B cell (primary cell): ENCODE measurements at regions not wholly inside any gene's neighbourhood (a gene's known extent, or its start where the extent isn't known, plus 50 kb on each side); places are given as distances from the start of the nearest gene placed in this dataset.

Source experiments
- ATAC-seq: fragments of 200-7000 bp; cut with Tn5 transposase; one replicate; pipeline ENCODE4 v1.10.0; 2021; ENCODE audit warnings: low read depth, mild to moderate bottlenecking, moderate number of reproducible peaks, moderate library complexity
- CTCF ChIA-PET: fragments of 350-600 bp; sonication (Branson Sonifier 250); formaldehyde crosslinking; loops from one replicate; lab custom pipeline; 2021; ENCODE audit warnings: antibody characterized with exemption, inconsistent platforms; lab: Charles Lee
- POLR2A ChIA-PET: fragments of 350-600 bp; sonication (Branson Sonifier 250); formaldehyde crosslinking; loops from one replicate; lab custom pipeline; 2021; ENCODE audit warnings: antibody characterized with exemption; lab: Charles Lee
- DNase-seq: peaks from one replicate; pipeline ENCODE4 v3.0.0; 2013
- H2AFZ ChIP-seq: 2 replicates; pipeline ENCODE4 v1.6.1; 2012; ENCODE audit warnings: mild to moderate bottlenecking, low read depth, low read length; ENCODE audit not compliant: insufficient read depth, poor library complexity, severe bottlenecking
- H3K27ac ChIP-seq, 2 donors: 1 replicate in 1 of 2; 2 replicates in 1 of 2; pipeline ENCODE4 v1.5.1; 2012 to 2013; ENCODE audit warnings: low read length in 2 of 2, mild to moderate bottlenecking in 2 of 2, moderate library complexity in 1 of 2
- H3K27me3 ChIP-seq, 4 experiments: fragments of 200-600 bp in 1 of 4; sonication (generic) in 1 of 4; replicated peaks in 1 of 4; 1 replicate in 2 of 4; 2 replicates in 2 of 4; pipeline versions ENCODE4 v1.6.1 to v1.7.0; 2013 to 2016; ENCODE audit warnings: low read length in 3 of 4, mild to moderate bottlenecking in 2 of 4, mixed read lengths in 1 of 4, moderate library complexity in 1 of 4; ENCODE audit not compliant: insufficient read depth in 4 of 4, control insufficient read depth in 3 of 4; ENCODE audit errors: control extremely low read depth in 1 of 4
- H3K36me3 ChIP-seq, 2 experiments: replicated peaks in 1 of 2; 1 replicate in 1 of 2; 2 replicates in 1 of 2; pipeline versions ENCODE4 v1.6.1 to v1.7.1; 2013; ENCODE audit warnings: low read length in 1 of 2; ENCODE audit not compliant: insufficient read depth in 2 of 2, control insufficient read depth in 1 of 2; ENCODE audit errors: control extremely low read depth in 1 of 2, extremely low read depth in 1 of 2
- H3K4me1 ChIP-seq, 2 donors: fragments of 200-600 bp in 1 of 2; sonication (generic) in 1 of 2; 1 replicate in 1 of 2; 2 replicates in 1 of 2; pipeline versions ENCODE4 v1.5.1 to v1.6.1; 2013 to 2017; ENCODE audit warnings: low read length in 2 of 2; ENCODE audit not compliant: control insufficient read depth in 2 of 2, insufficient read depth in 2 of 2
- H3K4me2 ChIP-seq: replicated peaks from 2 replicates; pipeline ENCODE3; 2012; ENCODE audit warnings: mild to moderate bottlenecking, low read depth, low read length; ENCODE audit not compliant: poor library complexity, severe bottlenecking
- H3K4me3 ChIP-seq, 5 experiments: fragments of 200-600 bp in 1 of 5; sonication (generic) in 1 of 5; 1 replicate in 3 of 5; 2 replicates in 2 of 5; pipeline versions ENCODE4 v1.5.1 to v1.7.0; 2011 to 2016; ENCODE audit warnings: low read length in 4 of 5, mild to moderate bottlenecking in 4 of 5, low read depth in 2 of 5, control low read depth in 1 of 5, moderate library complexity in 1 of 5; ENCODE audit not compliant: insufficient read depth in 1 of 5; ENCODE audit errors: control extremely low read depth in 1 of 5, extremely low read depth in 1 of 5
- H3K79me2 ChIP-seq: fragments of 200-600 bp; sonication (generic); one replicate; pipeline ENCODE4 v1.6.0; 2016; ENCODE audit warnings: low read length; ENCODE audit not compliant: control insufficient read depth, insufficient read depth
- H3K9ac ChIP-seq: fragments of 200-600 bp; sonication (generic); 2 replicates; pipeline ENCODE4 v1.6.1; 2017; ENCODE audit warnings: mild to moderate bottlenecking, low read length, moderate library complexity
- H3K9me3 ChIP-seq, 3 donors: one replicate each; pipeline versions ENCODE4 v1.6.1 to v1.7.1; 2013; ENCODE audit warnings: low read length in 2 of 3; ENCODE audit not compliant: control insufficient read depth in 2 of 3, insufficient read depth in 1 of 3; ENCODE audit errors: control extremely low read depth in 1 of 3
- H4K20me1 ChIP-seq: 2 replicates; pipeline ENCODE4 v1.6.0; 2012; ENCODE audit warnings: mild to moderate bottlenecking, low read length; ENCODE audit not compliant: insufficient read depth, control insufficient read depth, poor library complexity, severe bottlenecking
- H3K27ac Mint-ChIP-seq: one replicate; pipeline ENCODE4 v1.8.0; 2021; ENCODE audit warnings: mixed read lengths
- H3K27me3 Mint-ChIP-seq: one replicate; pipeline ENCODE4 v1.8.0; 2021; ENCODE audit warnings: mixed read lengths
- H3K4me1 Mint-ChIP-seq: one replicate; pipeline ENCODE4 v1.8.0; 2021; ENCODE audit warnings: mixed read lengths
- H3K4me3 Mint-ChIP-seq: one replicate; pipeline ENCODE4 v1.8.0; 2021; ENCODE audit warnings: mixed read lengths
- H3K9me3 Mint-ChIP-seq: one replicate; pipeline ENCODE4 v1.8.0; 2022; ENCODE audit warnings: mixed read lengths; ENCODE audit not compliant: insufficient read depth
- EZH2 ChIP-seq: IDR thresholded peaks from 2 replicates; pipeline ENCODE4 v1.6.1; 2012; ENCODE audit warnings: borderline replicate concordance, low read depth, mild to moderate bottlenecking, moderate library complexity, low read length; ENCODE audit not compliant: insufficient read depth, poor library complexity, severe bottlenecking
- WGBS: methylation state at CpG from one replicate; pipeline ENCODE4 v1.1.5; 2013; ENCODE audit warnings: missing lambda C conversion rate; ENCODE audit not compliant: insufficient coverage; 5-methylcytosine and 5-hydroxymethylcytosine counted together
- intact Hi-C: fragments of 100-400 bp; cut with micrococcal nuclease; formaldehyde crosslinking; loops from one replicate; pipeline ENCODE4 v1.10.0; 2022
- TF ChIP-seq, protein P1 (sequence below): fragments of 200-600 bp; IDR thresholded peaks from one replicate; pipeline ENCODE4 v1.8.0; 2022; ENCODE audit warnings: antibody characterized with exemption, mild to moderate bottlenecking

DNA sequence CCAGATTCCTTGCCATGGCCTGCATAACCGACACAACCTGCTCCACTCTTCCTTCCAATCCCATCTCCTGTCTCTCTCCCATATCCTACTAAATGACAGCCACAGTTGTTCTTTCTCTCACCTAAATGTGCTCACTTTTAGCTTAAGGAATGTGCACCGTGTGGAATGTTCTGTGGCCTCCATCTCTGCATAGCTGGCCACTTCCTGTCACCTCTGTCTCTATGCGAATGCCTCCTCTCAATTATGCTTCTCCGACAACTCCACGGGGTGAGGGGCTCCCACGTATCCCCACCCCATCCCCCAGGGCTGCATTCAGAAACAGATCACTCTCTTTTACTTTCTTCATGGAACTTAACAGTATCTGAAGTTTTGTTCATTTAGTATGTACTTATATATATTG is 110.7 kb downstream of the RAB18 start:
- no peak overlapping the region for H3K4me3 ChIP-seq
- no peak overlapping the region for H2AFZ ChIP-seq
- Mint-ChIP-seq H3K4me3 (no peak overlapping the region), H3K27me3 (peaks cover 12% of the 10 kb centered on the region), H3K9me3 (no peaks in the 10 kb centered on the region), H3K27ac (no peak overlapping the region), H3K4me1 (no peaks in the 10 kb centered on the region)
- H3K4me2 ChIP-seq: no peak overlapping the region
- ATAC-seq (no peak), DNase-seq (no peak)
- H4K20me1 ChIP-seq: no peaks in the 10 kb centered on the region
- no peak overlapping the region for H3K9ac ChIP-seq
- no peak overlapping the region for H3K27ac ChIP-seq
- H3K27me3 ChIP-seq: no peaks in the 10 kb centered on the region
- ChIA-PET CTCF (interaction anchor here (0.6 kb wide), 1 partner anchor 211 kb away, joined by 3 read pairs; no protein-coding TSS in a partner anchor), POLR2A (no interaction called here)
- H3K36me3 ChIP-seq: no peaks in the 10 kb centered on the region
- TF ChIP-seq, protein P1, sequence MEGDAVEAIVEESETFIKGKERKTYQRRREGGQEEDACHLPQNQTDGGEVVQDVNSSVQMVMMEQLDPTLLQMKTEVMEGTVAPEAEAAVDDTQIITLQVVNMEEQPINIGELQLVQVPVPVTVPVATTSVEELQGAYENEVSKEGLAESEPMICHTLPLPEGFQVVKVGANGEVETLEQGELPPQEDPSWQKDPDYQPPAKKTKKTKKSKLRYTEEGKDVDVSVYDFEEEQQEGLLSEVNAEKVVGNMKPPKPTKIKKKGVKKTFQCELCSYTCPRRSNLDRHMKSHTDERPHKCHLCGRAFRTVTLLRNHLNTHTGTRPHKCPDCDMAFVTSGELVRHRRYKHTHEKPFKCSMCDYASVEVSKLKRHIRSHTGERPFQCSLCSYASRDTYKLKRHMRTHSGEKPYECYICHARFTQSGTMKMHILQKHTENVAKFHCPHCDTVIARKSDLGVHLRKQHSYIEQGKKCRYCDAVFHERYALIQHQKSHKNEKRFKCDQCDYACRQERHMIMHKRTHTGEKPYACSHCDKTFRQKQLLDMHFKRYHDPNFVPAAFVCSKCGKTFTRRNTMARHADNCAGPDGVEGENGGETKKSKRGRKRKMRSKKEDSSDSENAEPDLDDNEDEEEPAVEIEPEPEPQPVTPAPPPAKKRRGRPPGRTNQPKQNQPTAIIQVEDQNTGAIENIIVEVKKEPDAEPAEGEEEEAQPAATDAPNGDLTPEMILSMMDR: no peak
- no peak for TF ChIP-seq EZH2
- H3K4me1 ChIP-seq: no peaks in the 10 kb centered on the region
- no peaks in the 10 kb centered on the region for H3K79me2 ChIP-seq
- no peaks in the 10 kb centered on the region for H3K9me3 ChIP-seq
- WGBS: 71% methylated on average over 3 of the region's 6 CpGs
- intact Hi-C loops: no loop called here

DNA sequence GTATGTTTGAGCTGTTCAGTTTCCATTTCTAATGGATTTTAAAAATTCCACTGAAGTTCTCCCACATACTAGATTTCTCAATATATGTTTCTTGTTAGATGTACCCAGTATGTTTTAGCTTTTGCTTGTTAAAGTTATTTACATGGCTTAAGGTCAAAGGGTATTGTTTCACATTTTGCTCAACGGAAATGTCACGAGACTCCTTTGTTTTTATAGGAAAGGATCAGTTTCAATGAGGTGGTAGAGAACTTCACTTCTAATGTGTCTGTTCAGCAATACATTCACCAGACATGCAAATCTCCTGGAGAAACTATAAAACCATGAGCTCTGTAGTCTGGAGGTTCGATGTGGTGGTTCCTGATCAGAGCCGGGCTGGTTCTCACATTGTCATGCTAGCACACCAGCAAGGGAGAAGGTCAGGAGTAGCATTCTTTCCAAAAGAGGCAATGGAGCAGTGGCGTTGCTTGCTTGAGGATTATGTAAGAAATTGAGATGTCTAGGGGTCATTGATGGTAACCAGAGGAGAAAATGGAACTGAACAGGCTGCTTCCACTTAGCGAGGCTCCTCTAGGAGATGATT is 114.0 kb downstream of the RAB18 start:
- Histone ChIP-seq H3K27me3 (no peaks in the 10 kb centered on the region), H3K36me3 (no peaks in the 10 kb centered on the region), H3K4me1 (no peaks in the 10 kb centered on the region), H3K79me2 (no peaks in the 10 kb centered on the region), H4K20me1 (no peaks in the 10 kb centered on the region), H3K9ac (no peak overlapping the region), H2AFZ (no peak overlapping the region), H3K4me3 (no peak overlapping the region), H3K27ac (no peak overlapping the region), H3K9me3 (no peaks in the 10 kb centered on the region), H3K4me2 (no peak overlapping the region)
- TF ChIP-seq, protein P1: no peak
- TF ChIP-seq EZH2: no peak
- DNase-seq (no peak), ATAC-seq (no peak)
- Mint-ChIP-seq H3K4me3 (no peak overlapping the region), H3K27me3 (peaks cover 19% of the 10 kb centered on the region), H3K4me1 (no peaks in the 10 kb centered on the region), H3K9me3 (no peaks in the 10 kb centered on the region), H3K27ac (no peak overlapping the region)
- CTCF ChIA-PET: no interaction called here
- POLR2A ChIA-PET: no interaction called here
- WGBS: 83% methylated on average over 6 of the region's 6 CpGs
- intact Hi-C loops: no loop called here
